ENCODE measurements at regions not wholly inside any gene's neighbourhood (a gene's known extent, or its start where the extent isn't known, plus 50 kb on each side); places are given as distances from the start of the nearest gene placed in this dataset.

DNA sequence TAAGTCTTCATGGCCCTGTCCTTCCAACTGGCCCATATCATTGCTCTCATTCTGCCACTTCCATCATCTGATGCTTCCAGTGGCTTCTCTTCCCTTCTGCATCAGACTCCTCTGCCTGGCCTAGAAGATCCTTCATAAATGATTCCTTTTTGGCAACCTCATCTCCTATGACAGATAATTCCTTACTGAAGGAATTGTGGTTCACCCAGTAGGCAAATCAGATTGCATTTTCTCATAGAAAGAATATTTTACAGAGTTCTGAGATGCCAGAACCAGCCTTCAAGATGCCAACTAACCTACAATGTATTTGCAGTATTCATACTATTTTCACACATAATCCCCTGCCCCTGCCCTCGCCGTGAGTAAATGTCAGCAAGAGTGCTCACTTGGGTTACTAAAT lies 423.0 kb upstream of the TGFBR2 start:
- Histone ChIP-seq H4K20me1 (ENCODE audit: insufficient read depth) (no peaks in the 10 kb centered on the region), H3K36me3 (ENCODE audit: insufficient read depth, low read length) (no peaks in the 10 kb centered on the region), H3K79me2 (replicated peaks; ENCODE audit: insufficient read depth, low read length) (no peaks in the 10 kb centered on the region), H3K27ac (ENCODE audit: low read length) (no peak overlapping the region), H3K9me3 (ENCODE audit: low read length) (no peaks in the 10 kb centered on the region), H2AFZ (ENCODE audit: low read depth, low read length) (no peak overlapping the region), H3K4me2 (ENCODE audit: low read length) (no peak overlapping the region), H3K9me2 (ENCODE audit: insufficient read depth, low read length) (no peaks in the 10 kb centered on the region), H3K27me3 (ENCODE audit: insufficient read depth, low read depth, low read length) (no peaks in the 10 kb centered on the region), H3K4me3 (ENCODE audit: low read length) (no peak overlapping the region), H3K9ac (ENCODE audit: low read length) (no peak overlapping the region), H3F3A (ENCODE audit: insufficient read depth, low read length, poor library complexity, severe bottlenecking) (no peaks in the 10 kb centered on the region)
- TF ChIP-seq POLR2AphosphoS5 (IDR thresholded peaks at IDR 0.05) (no peak), RAD21 (conservative IDR thresholded peaks at IDR 0.05) (no peak), EZH2 (IDR thresholded peaks at IDR 0.05; ENCODE audit: borderline replicate concordance, insufficient read depth, low read length, poor library complexity, severe bottlenecking) (no peak), EP300 (conservative IDR thresholded peaks at IDR 0.05; ENCODE audit: poor library complexity, severe bottlenecking) (no peak), TAF1 (IDR thresholded peaks at IDR 0.05; ENCODE audit: low read depth) (no peak)
- TF ChIP-seq, protein P1, sequence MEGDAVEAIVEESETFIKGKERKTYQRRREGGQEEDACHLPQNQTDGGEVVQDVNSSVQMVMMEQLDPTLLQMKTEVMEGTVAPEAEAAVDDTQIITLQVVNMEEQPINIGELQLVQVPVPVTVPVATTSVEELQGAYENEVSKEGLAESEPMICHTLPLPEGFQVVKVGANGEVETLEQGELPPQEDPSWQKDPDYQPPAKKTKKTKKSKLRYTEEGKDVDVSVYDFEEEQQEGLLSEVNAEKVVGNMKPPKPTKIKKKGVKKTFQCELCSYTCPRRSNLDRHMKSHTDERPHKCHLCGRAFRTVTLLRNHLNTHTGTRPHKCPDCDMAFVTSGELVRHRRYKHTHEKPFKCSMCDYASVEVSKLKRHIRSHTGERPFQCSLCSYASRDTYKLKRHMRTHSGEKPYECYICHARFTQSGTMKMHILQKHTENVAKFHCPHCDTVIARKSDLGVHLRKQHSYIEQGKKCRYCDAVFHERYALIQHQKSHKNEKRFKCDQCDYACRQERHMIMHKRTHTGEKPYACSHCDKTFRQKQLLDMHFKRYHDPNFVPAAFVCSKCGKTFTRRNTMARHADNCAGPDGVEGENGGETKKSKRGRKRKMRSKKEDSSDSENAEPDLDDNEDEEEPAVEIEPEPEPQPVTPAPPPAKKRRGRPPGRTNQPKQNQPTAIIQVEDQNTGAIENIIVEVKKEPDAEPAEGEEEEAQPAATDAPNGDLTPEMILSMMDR (IDR thresholded peaks at IDR 0.05; ENCODE audit: poor library complexity, severe bottlenecking), result no peak

DNA sequence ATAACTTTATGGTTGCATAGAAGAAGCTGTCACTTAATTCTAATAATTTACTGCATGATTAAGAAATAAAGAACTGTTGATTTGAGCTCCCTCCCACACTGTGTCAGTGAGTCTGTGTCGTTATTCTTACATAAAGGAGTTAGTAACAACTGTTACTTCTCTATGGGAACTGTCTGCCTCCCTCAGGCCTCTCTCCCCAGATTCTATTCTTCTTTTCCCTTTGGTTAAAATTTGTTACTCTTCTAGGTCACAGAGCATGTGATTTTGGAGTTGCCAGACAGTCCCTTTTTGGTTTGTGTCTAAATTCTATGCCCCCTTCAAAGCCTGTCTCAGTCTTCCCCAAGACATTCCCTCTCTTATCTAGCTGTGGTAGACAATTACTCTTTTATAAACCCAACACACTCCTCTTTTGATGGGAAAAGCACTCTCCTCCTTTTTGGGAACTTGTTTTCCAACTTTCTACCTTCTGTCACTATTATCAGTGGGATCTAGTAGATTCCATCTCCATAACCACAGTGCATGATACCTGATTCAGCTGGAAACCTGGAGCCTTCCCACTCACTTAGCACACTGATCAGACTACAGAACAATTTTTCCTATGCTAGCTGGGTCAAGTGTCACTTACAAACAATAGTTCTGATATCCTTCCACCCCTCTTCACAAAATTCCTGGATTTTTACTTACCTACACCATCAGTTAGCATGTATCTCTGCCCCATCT lies 422.1 kb upstream of the TGFBR2 start:
- H4K20me1 ChIP-seq (ENCODE audit: insufficient read depth), result no peaks in the 10 kb centered on the region
- no peak overlapping the region for H3K4me3 ChIP-seq (ENCODE audit: low read length)
- H3K9me2 ChIP-seq (ENCODE audit: insufficient read depth, low read length), result no peaks in the 10 kb centered on the region
- no peak overlapping the region for H3K9ac ChIP-seq (ENCODE audit: low read length)
- no peaks in the 10 kb centered on the region for H3K79me2 ChIP-seq (replicated peaks; ENCODE audit: insufficient read depth, low read length)
- TF ChIP-seq, protein P2, sequence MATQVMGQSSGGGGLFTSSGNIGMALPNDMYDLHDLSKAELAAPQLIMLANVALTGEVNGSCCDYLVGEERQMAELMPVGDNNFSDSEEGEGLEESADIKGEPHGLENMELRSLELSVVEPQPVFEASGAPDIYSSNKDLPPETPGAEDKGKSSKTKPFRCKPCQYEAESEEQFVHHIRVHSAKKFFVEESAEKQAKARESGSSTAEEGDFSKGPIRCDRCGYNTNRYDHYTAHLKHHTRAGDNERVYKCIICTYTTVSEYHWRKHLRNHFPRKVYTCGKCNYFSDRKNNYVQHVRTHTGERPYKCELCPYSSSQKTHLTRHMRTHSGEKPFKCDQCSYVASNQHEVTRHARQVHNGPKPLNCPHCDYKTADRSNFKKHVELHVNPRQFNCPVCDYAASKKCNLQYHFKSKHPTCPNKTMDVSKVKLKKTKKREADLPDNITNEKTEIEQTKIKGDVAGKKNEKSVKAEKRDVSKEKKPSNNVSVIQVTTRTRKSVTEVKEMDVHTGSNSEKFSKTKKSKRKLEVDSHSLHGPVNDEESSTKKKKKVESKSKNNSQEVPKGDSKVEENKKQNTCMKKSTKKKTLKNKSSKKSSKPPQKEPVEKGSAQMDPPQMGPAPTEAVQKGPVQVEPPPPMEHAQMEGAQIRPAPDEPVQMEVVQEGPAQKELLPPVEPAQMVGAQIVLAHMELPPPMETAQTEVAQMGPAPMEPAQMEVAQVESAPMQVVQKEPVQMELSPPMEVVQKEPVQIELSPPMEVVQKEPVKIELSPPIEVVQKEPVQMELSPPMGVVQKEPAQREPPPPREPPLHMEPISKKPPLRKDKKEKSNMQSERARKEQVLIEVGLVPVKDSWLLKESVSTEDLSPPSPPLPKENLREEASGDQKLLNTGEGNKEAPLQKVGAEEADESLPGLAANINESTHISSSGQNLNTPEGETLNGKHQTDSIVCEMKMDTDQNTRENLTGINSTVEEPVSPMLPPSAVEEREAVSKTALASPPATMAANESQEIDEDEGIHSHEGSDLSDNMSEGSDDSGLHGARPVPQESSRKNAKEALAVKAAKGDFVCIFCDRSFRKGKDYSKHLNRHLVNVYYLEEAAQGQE (IDR thresholded peaks at IDR 0.05; ENCODE audit: borderline replicate concordance), result no peak
- no peak for TF ChIP-seq MXI1 (conservative IDR thresholded peaks at IDR 0.05; ENCODE audit: poor library complexity, severe bottlenecking)
- H3K27ac ChIP-seq (ENCODE audit: low read length), result no peak overlapping the region
- H3F3A ChIP-seq (ENCODE audit: insufficient read depth, low read length, poor library complexity, severe bottlenecking), result no peaks in the 10 kb centered on the region
- no peak overlapping the region for H3K4me2 ChIP-seq (ENCODE audit: low read length)
- no peaks in the 10 kb centered on the region for H3K27me3 ChIP-seq (ENCODE audit: insufficient read depth, low read depth, low read length)
- no peak overlapping the region for H2AFZ ChIP-seq (ENCODE audit: low read depth, low read length)
- H3K9me3 ChIP-seq (ENCODE audit: low read length), result no peaks in the 10 kb centered on the region
- H3K36me3 ChIP-seq (ENCODE audit: insufficient read depth, low read length), result no peaks in the 10 kb centered on the region

DNA sequence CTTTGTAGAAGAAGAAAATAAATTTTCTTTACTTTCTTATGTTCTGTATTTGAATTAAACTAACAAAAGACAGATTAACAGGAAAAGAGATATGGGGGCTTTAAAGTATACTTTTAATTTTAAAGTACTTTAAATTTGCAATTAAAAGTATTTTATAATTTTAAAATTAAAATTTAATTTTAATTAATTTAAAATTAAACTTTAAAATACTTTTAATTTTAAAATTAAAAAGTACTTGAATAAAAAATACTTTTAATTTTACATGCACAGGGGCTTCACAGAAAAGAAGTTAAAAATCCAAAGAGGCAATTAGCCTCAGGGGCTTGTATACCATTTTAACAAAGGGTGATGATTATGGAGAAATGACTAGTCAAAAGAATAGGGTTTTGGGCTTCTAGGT lies 420.5 kb upstream of the TGFBR2 start:
- Histone ChIP-seq H3K9me3 (ENCODE audit: low read length) (no peaks in the 10 kb centered on the region), H3K27me3 (ENCODE audit: insufficient read depth, low read depth, low read length) (no peaks in the 10 kb centered on the region), H2AFZ (ENCODE audit: low read depth, low read length) (no peak overlapping the region), H3K9me2 (ENCODE audit: insufficient read depth, low read length) (no peaks in the 10 kb centered on the region), H4K20me1 (ENCODE audit: insufficient read depth) (no peaks in the 10 kb centered on the region), H3K79me2 (replicated peaks; ENCODE audit: insufficient read depth, low read length) (no peaks in the 10 kb centered on the region), H3K9ac (ENCODE audit: low read length) (no peak overlapping the region), H3K36me3 (ENCODE audit: insufficient read depth, low read length) (no peaks in the 10 kb centered on the region), H3K4me3 (ENCODE audit: low read length) (no peak overlapping the region), H3K4me2 (ENCODE audit: low read length) (no peak overlapping the region), H3K27ac (ENCODE audit: low read length) (no peak overlapping the region), H3F3A (ENCODE audit: insufficient read depth, low read length, poor library complexity, severe bottlenecking) (no peaks in the 10 kb centered on the region)
- TF ChIP-seq SMC3 (conservative IDR thresholded peaks at IDR 0.05; ENCODE audit: poor library complexity), result no peak
- TF ChIP-seq, protein P2 (IDR thresholded peaks at IDR 0.05; ENCODE audit: borderline replicate concordance), result no peak

Data from neural cell (in vitro differentiated cells).